OCI-LY3 (cell line): ENCODE measurements at regions not wholly inside any gene's neighbourhood (a gene's known extent, or its start where the extent isn't known, plus 50 kb on each side); places are given as distances from the start of the nearest gene placed in this dataset.

ENCODE experiments used
- CTCF ChIP-seq: fragments of 200-600, 300-600 bp; sonication (generic); IDR thresholded peaks from 2 replicates; pipeline ENCODE4 v1.5.1; 2014; ENCODE audit warnings: antibody characterized with exemption, low read length, low read depth
- EZH2phosphoT487 ChIP-seq: fragments of 200-600 bp; shearing (Covaris generic); IDR thresholded peaks from 2 replicates; pipeline ENCODE4 v1.6.1; 2018; ENCODE audit warnings: antibody characterized with exemption, mixed run types, low read depth

DNA sequence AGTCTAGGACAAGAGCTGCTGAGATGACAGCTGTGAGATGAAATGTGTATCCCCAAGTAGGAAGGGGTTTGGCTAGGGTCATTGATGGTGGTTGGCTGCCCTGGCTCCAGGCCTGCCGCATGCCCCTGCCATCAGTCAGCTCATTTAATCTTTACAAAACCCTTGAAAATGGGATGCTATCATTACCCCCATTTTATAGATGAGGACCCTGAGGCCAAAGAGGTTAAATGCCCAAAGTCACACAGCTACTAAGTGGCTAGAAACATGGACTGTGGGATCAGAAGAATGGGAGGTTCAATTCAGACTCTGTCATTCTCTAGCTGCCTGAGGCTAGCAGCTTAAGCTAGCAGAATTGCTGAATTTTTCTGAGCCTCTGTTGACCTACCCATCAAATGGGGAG, 198.8 kb downstream of the MAF start:
- TF ChIP-seq CTCF, result no peak
- TF ChIP-seq EZH2phosphoT487, result no peak
